ENCODE measurements at regions not wholly inside any gene's neighbourhood (a gene's known extent, or its start where the extent isn't known, plus 50 kb on each side); places are given as distances from the start of the nearest gene placed in this dataset.

GRCh38 chr2:215601526-215601925 lies 165.7 kb upstream of the FN1 start:
- no peak for DNase-seq (ENCODE audit: low spot score)

DNA sequence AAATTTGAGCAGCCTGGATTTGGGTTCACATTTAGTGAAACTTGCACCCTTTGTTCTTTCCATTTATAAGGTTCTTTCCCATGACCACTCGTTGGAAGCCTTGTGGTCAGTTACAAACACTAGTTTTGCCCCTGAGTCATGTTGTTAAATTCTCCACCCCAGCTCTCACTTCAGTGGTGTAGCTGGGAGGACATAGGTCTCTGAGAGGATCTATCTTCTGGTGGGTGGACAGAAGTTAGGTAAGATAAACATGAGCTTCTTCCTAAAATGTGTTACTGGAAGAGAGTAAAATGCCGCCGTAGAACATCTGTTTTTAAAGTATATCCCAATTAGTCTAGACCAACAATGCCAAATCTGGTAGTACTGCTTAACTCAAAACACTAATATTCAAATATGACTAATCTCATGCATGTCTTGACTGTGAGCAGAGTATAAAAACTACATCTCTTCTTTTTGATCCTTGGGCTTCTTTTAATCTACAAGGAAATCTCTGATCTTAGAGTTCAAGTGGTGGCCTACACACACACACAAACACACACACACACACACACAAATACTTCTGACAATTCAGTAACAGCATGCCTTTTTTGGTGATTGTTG lies 162.6 kb upstream of the FN1 start:
- DNase-seq (ENCODE audit: low spot score), result no peak

GRCh38 chr2:215597577-215597976 lies 161.7 kb upstream of the FN1 start:
- DNase-seq (ENCODE audit: low spot score), result no peak

DNA sequence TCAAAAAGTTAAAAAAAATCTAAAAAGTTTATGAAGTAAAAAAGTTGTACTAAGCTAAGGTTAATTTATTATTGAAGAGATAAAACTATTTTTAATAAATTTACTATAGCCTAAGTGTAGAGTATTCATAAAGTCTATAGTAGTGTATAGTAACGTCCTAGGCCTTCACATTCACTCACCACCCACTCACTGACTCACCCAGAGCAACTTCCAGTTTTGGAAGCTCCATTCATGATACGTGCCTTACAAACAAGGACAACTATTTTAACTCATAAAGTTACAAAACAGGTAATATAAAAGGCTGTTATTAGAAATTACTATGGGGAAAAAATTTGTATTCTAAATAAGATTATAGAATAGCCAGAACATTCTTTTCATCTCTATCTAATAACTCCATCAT lies 158.9 kb upstream of the FN1 start:
- no peak for DNase-seq (ENCODE audit: low spot score)

DNA sequence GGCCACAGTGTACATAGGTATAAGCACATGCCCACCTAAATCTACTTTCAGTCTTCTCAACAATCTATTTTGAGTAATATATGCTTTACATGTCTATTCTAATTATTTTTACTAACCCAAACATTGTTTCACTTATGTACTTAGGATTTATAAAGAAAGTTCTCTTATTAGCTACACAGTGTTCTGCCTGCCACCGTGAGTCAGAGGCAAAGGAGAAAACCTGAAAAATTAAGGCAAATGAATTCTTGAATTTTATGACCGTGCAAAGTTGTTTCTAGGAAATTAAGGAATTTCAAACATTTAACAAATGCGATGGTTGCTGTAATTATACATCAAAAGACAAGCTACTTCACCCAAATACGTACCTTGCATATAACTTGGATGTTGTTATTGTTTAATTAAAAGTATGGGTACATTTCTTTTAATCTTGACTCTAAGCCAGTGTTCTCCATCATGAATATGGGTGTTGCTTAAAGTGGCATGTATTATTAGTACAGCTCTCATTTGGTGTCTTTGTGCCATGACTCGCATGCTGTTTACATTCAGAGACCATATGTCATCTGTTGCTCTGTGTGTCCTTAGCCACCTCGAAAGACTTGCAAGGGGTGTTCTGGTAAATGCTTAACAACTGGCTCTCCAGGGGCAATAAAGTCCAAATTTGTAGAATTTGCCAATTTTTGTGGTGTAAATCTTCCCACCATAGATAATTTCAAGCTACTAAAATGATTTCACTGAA lies 154.3 kb upstream of the FN1 start:
- no peak for DNase-seq (ENCODE audit: low spot score)

DNA sequence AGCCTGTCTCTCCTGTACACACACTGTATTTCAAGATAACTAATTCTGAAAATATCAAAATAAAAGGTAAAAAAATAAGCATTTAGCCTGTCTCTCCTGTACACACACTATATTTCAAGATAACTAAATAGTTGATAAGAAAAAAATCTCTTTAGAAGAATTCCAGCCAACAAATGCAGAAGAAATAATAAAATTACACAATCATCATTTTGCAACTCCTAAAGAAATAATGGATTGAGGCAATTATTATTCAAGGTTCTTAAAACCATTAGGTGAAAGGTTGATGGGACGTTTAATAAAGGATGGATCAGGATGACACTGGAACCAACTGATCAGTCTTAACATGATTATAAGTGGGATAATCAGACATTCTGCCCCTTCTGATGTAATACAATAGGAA lies 148.0 kb upstream of the FN1 start:
- no peak for DNase-seq (ENCODE audit: low spot score)

- DNase-seq (ENCODE audit: low spot score), result no peak
These were observed 143.9 kb upstream of the FN1 start for GRCh38 chr2:215579809-215580208.

GRCh38 chr2:215577356-215577755 lies 141.5 kb upstream of the FN1 start:
- DNase-seq (ENCODE audit: low spot score), result no peak

DNA sequence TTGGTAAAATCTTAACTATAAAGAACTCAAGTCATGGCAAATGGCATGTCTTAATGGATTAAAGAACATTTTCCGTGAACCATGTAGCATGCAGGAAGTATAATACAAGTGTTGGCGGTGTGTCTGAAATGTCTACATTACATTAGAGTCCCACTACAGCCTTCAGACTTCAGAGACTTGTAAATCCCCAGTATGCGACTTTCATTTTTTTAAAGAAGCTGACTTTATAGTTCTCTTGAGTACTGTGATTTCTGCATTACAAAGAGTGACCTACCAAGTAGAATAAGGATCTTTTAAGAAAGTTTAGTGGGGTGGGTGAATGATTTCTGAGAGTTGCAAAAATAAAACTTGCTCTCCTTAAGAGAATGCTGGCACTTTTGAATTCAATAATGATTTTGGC lies 140.7 kb upstream of the FN1 start:
- no peak for DNase-seq (ENCODE audit: low spot score)

DNA sequence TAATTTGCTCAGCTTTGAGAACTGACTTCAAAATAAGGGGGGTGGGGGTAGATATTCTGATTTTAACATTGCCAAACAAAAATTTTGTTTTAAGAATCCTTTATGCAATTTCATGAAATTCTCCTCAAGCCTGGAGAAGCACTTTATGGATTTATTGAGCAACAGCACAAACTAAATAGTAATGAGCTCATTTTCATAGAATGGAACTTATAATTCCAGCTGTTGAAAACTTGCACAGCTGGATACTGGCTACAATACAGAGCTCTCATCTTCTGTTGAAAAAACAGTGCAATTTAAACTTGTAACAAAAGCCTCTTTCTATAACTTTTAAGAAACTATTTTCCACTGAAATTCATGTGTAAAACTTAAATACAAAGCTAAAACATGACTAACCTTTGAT lies 137.6 kb upstream of the FN1 start:
- DNase-seq (ENCODE audit: low spot score), result no peak

- no peak for DNase-seq (ENCODE audit: low spot score)
These were observed 136.5 kb upstream of the FN1 start for GRCh38 chr2:215572341-215572848.

- no peak for DNase-seq (ENCODE audit: low spot score)
These were observed 135.8 kb upstream of the FN1 start for GRCh38 chr2:215571689-215572088.

- DNase-seq (ENCODE audit: low spot score), result no peak
These were observed 131.6 kb upstream of the FN1 start for GRCh38 chr2:215567504-215567903.

GRCh38 chr2:215565897-215566296 lies 130.0 kb upstream of the FN1 start:
- no peak for DNase-seq (ENCODE audit: low spot score)

GRCh38 chr2:215557701-215558100 lies 121.8 kb upstream of the FN1 start:
- DNase-seq (ENCODE audit: low spot score), result no peak

DNA sequence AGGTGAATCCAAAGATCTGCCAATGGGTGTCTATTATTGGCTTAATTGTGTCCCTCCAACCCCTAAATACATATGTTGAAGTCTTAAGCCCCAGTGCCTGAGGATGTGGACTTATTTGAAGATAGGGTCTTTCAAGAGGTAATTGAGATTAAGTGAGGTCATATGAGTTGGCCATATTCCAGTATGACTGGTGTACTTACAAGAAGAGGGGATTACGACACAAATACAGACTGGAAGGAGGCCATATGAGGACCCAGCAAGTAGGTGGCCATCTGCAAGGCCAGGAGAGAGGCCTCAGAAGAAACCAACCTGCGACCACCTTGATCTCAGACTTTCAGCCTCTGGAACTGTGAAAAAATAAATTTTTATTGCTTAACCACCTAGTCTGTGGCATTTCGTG lies 121.1 kb upstream of the FN1 start:
- DNase-seq (ENCODE audit: low spot score), result no peak

GRCh38 chr2:215554689-215555498 lies 119.0 kb upstream of the FN1 start:
- DNase-seq (ENCODE audit: low spot score), result no peak

GRCh38 chr2:215553946-215554345 lies 118.1 kb upstream of the FN1 start:
- no peak for DNase-seq (ENCODE audit: low spot score)

GRCh38 chr2:215552144-215552580 lies 116.3 kb upstream of the FN1 start:
- DNase-seq (ENCODE audit: low spot score), result no peak

- DNase-seq (ENCODE audit: low spot score), result no peak
These were observed 114.5 kb upstream of the FN1 start for GRCh38 chr2:215550331-215550730.

GRCh38 chr2:215548714-215549113 lies 112.8 kb upstream of the FN1 start:
- no peak for DNase-seq (ENCODE audit: low spot score)

GRCh38 chr2:215542690-215543089 lies 106.8 kb upstream of the FN1 start:
- no peak for DNase-seq (ENCODE audit: low spot score)

DNA sequence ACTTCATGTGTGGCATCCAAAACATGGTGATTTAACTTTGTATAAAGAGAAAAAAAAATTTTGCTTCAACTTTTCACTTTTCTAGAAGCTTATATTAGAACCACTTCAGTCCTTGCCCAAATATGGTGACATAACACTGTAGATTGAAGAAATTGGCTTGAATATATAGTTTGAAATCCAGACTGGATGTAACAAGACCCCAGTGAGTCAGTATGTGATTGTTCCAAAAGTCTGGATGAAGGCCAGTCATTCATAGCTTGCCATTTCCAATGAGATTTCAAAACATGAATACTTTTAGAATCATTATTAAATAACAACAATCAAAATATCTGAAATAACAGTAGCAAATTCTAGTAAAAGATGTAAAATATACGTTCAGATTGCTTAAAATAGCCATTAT lies 104.8 kb upstream of the FN1 start:
- no peak for DNase-seq (ENCODE audit: low spot score)
